ENCODE measurements at regions not wholly inside any gene's neighbourhood (a gene's known extent, or its start where the extent isn't known, plus 50 kb on each side); places are given as distances from the start of the nearest gene placed in this dataset.

DNA sequence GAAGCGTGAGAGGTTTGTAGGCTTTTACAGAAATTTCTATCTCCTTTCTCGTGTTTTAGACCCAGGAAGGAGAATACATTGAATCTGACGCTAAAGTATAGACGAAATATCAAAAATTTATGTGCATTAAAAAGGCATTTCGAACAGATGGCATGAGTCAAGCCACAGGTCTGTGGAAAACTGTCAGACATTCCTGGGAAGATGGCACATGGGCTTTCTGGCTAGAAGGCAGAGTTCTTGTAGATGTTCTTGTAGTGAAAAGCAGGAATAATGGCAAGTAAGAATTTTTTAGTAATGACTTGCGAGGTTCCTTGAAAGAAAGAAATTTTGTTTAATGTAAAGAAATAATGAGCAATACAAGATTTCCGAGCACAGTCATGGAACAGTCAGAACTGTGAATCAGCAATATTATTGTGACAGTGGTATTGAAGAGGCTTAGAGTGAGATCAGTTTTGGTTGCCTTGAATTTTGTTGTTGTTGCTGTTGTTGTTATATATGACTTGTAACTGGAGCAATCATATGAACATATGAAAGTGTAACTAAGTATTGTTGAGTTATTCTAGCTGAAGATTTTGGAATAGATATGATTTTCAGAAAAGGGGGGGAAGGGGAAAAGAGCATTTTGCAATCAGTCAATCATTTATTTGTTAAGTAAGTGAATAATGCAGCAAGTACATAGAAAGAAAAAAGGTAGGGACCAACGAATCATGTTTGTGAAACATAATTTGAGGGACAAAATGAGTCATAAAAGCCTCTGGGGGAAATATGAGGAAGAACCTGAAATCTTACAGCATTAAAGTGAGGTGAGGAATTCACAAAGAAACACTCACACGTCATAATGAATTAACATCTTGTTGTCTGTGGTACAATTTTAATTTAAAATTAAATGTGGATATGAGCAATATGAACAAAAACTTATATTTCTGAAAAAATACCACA lies 339.0 kb upstream of the CTNND2 start:
- in situ Hi-C loops (cut with HindIII; ENCODE audit: low pct_unique_long_range_greater_than_20kb, low sequenced_read_pairs): no loop called here
- TF ChIP-seq JUND (IDR thresholded peaks at IDR 0.05; ENCODE audit: low read depth): no peak
- DNase-seq (ENCODE audit: low read depth in 1 of 2, low spot score in 1 of 2): peak in 1 of 2 experiments; percentile 7

DNA sequence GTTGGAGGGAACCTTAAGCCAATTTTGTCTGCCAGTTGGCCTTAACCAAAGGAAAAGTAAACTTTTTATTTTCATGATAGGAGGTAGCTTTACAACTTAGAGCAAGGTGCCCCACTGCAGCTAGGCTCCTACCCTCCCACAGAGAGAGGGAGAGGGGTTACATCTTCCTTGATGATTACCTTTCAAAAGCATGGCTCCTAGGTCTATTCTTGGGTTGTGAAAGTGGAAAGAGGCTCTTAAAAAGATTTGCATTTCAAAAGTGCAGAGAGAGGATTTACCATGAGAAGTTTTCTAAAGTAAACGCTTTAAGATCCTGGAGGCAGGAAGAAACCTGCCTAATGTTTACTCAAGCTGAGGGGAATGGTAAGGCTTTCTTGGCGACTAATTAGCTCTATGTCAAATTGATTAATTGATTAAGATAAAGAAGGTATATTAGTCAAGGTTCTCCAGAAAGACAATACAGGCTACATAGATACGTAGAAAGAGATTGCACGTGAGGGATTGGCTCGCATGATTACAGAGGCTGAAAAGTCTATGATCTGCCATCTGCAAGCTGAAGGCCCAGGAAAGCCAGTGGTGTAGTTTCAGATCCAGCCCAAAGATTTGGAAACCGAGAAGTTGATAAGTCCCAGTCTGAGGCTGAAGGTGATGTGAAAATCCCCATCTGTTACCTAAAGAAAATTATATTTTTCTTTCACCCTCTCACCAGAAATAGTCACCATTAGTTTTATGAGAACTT lies 333.8 kb upstream of the CTNND2 start:
- no peak for TF ChIP-seq JUND (IDR thresholded peaks at IDR 0.05; ENCODE audit: low read depth)
- no peak for DNase-seq (ENCODE audit: low read depth in 1 of 2, low spot score in 1 of 2)
- in situ Hi-C loops (cut with HindIII; ENCODE audit: low pct_unique_long_range_greater_than_20kb, low sequenced_read_pairs): no loop called here

DNA sequence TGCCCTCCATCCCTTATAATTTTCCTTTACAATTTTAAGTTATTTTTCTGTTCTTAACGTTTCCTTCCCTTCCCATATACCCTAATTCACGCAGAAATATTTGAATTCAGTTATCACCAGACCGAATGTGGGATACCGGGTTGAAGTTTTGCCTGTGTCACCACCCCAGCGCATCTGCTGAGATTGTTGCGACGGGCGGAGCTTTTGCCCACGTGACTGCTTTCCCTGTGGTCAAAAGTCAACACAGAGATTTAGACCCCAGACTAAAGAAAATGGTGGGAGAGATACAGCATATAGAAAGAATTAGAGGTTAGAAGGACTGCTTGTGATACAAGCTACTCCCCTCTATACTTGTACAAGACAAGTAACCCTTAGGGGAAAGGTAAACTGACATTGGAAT lies 326.4 kb upstream of the CTNND2 start:
- in situ Hi-C loops (cut with HindIII; ENCODE audit: low pct_unique_long_range_greater_than_20kb, low sequenced_read_pairs): no loop called here
- no peak for DNase-seq (ENCODE audit: low read depth in 1 of 2, low spot score in 1 of 2)
- TF ChIP-seq JUND (IDR thresholded peaks at IDR 0.05; ENCODE audit: low read depth): no peak

DNA sequence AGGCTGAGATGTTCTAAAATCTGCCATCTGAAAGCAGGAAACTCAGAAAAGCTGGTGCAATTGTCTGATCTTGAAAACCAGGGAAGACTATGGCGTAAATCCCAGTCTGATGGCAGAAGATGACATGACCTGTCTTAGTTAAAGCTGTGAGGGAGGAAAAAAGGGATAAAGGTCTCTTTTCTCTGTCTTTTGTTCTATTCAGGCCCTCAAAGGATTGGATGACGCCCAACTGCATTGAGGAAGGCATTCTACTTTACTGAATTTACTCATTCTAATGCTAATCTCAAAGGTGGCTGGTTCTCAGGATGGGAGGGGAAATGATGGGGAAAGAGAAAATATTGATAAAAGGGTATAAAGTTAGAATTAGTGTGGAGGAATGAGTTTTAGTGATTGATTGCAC lies 312.8 kb upstream of the CTNND2 start:
- in situ Hi-C loops (cut with HindIII; ENCODE audit: low pct_unique_long_range_greater_than_20kb, low sequenced_read_pairs): no loop called here
- no peak for DNase-seq (ENCODE audit: low read depth in 1 of 2, low spot score in 1 of 2)
- TF ChIP-seq JUND (IDR thresholded peaks at IDR 0.05; ENCODE audit: low read depth): no peak

DNA sequence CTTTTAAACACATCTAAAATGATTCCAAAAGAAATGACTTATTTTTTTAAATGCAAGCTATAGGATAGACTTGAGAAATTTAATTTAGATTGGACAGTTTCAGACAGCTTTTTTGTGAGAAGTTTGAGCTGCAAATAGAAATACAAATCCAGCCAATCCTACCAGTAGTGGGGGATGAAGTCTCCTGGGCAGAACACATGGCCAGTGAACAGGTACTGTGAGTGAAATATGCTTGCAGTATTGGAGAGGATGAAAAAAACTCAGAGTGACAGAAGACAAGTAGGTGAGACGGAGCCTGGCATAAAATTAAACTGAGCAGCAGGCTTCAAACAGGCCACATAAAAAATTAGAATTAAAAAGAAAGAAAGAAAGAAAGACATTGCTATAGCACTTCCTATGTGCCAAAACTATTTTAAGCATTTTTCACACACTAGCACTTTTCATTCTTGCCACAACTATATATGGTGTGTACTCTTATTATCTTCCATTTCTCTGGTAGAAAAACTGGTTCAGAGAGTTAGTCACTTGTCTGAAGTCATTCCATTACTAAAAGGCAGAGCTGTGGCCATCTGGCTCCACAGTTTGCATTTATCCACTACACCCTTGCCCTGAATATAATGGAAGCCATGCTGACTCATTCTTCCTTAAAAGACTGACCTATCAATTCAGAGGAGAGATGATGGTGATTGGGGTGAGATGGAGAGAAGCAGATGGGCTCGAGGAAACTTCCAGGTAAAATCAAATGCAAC lies 310.2 kb upstream of the CTNND2 start:
- in situ Hi-C loops (cut with HindIII; ENCODE audit: low pct_unique_long_range_greater_than_20kb, low sequenced_read_pairs): no loop called here
- TF ChIP-seq JUND (IDR thresholded peaks at IDR 0.05; ENCODE audit: low read depth): no peak
- DNase-seq (ENCODE audit: low read depth in 1 of 2, low spot score in 1 of 2): no peak

DNA sequence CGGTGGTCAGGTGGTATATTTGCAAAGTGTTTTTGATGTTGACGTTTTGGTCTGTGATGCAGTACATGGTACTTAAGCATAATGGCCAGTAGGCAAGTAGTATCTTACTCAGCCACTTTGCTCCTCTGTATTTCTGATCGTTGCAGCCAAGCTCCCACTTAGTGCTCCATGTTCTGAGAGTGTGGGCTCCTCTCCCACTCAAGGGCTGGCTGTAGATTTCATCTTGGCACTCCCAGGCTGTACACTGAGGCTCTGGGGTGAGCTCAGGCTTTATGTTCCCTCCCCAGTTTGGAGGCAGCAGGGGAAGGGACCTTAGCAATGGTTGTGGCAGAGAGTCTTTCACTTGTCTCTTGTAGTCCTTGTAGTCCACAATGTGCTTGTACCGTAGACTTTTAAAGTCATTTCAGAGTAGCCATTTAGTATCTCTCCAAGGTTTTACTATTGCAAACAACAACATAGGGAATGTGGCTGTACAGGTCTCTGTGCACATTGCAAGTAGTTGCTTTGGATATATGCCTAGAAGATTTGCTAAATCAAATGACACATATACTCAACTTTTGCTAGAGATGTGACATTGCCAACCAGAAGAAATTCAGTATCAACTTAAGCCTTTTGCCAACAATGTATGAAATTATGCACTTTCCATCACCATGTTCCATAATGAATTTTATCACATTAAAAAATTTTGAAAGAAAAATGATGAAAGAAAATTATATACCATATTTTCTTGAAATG lies 304.3 kb upstream of the CTNND2 start:
- DNase-seq (ENCODE audit: low read depth in 1 of 2, low spot score in 1 of 2): no peak
- in situ Hi-C loops (cut with HindIII; ENCODE audit: low pct_unique_long_range_greater_than_20kb, low sequenced_read_pairs): no loop called here
- no peak for TF ChIP-seq JUND (IDR thresholded peaks at IDR 0.05; ENCODE audit: low read depth)

DNA sequence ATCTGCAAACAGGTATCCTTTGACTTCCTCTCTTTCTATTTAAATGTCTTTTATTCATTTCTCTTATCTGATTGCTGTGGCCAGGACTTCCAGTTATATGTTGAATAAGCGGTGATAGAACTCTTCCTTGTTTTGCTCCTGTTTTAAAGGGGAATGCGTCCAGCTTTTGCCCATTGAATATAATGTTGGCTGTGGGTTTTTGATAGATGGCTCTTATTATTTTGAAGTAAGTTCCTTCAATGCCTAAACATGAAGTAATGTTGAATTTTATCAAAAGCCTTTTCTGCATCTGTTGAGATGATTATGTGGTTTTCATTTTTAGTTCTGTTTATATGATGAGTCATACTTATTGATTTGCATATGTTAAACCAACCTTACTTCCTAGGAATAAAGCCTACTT lies 300.5 kb upstream of the CTNND2 start:
- DNase-seq (ENCODE audit: low read depth in 1 of 2, low spot score in 1 of 2): no peak
- in situ Hi-C loops (cut with HindIII; ENCODE audit: low pct_unique_long_range_greater_than_20kb, low sequenced_read_pairs): no loop called here
- TF ChIP-seq JUND (IDR thresholded peaks at IDR 0.05; ENCODE audit: low read depth): no peak

DNA sequence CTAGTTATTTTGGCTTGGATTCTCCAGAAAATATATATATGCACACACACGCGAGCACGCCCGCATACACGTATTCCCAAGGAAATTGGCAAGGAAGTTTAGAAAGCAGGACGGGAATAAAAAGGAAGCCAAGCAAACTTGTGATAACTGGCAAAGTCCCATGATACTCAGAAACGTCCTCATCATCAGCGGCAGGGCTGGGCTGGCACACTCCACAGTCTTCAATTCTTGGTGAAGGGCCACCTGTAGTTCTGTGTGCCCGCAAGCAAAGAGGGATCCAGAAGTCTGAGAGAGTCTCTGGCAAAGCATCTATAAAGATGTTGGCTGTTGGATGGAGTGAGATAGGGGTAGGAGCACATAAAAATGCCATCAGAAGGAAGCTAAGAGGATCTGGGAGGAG lies 289.3 kb upstream of the CTNND2 start:
- no peak for TF ChIP-seq JUND (IDR thresholded peaks at IDR 0.05; ENCODE audit: low read depth)
- in situ Hi-C loops (cut with HindIII; ENCODE audit: low pct_unique_long_range_greater_than_20kb, low sequenced_read_pairs): no loop called here
- no peak for DNase-seq (ENCODE audit: low read depth in 1 of 2, low spot score in 1 of 2)

DNA sequence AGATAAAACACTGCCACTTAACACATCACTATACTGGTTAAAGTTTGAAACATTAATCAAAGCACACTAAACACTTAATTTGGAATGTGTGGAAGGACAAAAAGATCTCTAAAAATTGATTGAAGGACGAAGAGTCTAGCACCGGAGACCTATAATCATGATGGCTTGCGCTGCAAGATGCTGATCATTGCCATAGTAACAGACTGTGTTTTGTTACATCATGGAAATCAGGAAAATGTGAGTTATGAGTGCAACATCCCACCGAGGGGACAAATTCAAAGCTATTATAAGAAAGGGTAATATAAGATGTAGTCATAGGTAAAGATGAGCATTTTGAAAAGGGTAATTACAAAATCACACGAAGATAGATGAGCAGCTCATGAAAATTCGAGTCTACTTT lies 278.8 kb upstream of the CTNND2 start:
- no peak for TF ChIP-seq JUND (IDR thresholded peaks at IDR 0.05; ENCODE audit: low read depth)
- no peak for DNase-seq (ENCODE audit: low read depth in 1 of 2, low spot score in 1 of 2)
- in situ Hi-C loops (cut with HindIII; ENCODE audit: low pct_unique_long_range_greater_than_20kb, low sequenced_read_pairs): no loop called here

DNA sequence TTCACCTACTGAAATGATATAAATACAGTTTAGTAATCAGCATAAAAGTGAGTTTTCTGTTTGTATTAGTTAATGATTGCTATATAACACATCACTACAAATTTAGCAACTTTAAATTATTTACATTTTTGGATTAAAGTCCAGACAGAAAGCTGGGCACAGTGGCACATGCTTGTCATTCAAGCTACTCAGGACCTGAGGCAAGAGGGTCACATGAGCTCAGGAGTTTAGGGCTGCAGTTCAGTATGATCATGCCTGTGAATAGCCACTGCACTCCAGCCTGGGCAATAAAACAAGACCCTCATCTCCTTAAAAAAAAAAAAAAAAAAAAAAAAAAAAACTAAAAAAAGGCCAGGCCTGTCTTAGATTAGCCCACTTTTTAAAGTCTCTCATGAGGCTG lies 273.6 kb upstream of the CTNND2 start:
- no peak for DNase-seq (ENCODE audit: low read depth in 1 of 2, low spot score in 1 of 2)
- in situ Hi-C loops (cut with HindIII; ENCODE audit: low pct_unique_long_range_greater_than_20kb, low sequenced_read_pairs): no loop called here
- no peak for TF ChIP-seq JUND (IDR thresholded peaks at IDR 0.05; ENCODE audit: low read depth)

DNA sequence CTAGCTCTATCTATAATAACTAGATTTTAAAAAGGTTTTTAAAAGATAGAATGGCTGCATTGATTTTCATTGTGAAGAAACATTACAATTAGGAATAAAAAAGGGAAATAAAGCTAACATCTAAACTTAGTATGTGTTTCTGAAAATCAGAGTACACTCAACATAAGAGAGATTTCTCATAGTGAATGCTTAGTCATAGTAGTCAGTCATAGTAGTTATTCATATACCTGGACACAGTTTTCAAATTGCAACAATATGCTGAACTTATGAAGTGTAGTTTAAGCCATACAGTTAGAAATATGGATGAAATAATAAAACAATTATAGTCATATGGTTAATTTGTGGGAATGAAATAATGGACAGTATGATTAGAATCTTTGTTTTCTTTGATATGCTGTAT lies 273.0 kb upstream of the CTNND2 start:
- TF ChIP-seq JUND (IDR thresholded peaks at IDR 0.05; ENCODE audit: low read depth): no peak
- in situ Hi-C loops (cut with HindIII; ENCODE audit: low pct_unique_long_range_greater_than_20kb, low sequenced_read_pairs): no loop called here
- no peak for DNase-seq (ENCODE audit: low read depth in 1 of 2, low spot score in 1 of 2)

Measured in T47D (cell line).